PC-3 (cell line): ENCODE measurements at regions not wholly inside any gene's neighbourhood (a gene's known extent, or its start where the extent isn't known, plus 50 kb on each side); places are given as distances from the start of the nearest gene placed in this dataset.

ENCODE experiments used
- EZH2 ChIP-seq: fragments of 300-600 bp; sonication (generic); IDR thresholded peaks from one replicate; pipeline ENCODE4 v1.6.1; 2017; ENCODE audit warnings: antibody characterized with exemption, mild to moderate bottlenecking, low read length; ENCODE audit not compliant: unreplicated experiment
- EZH2phosphoT487 ChIP-seq: fragments of 300-600 bp; sonication (generic); IDR thresholded peaks from 2 replicates; pipeline ENCODE4 v1.6.1; 2018; ENCODE audit warnings: mild to moderate bottlenecking, antibody characterized with exemption, low read length, borderline replicate concordance
- TF ChIP-seq, protein P1 (sequence below): fragments of 300-600 bp; sonication (generic); conservative IDR thresholded peaks from 2 replicates; pipeline ENCODE4 v1.5.1; 2017; ENCODE audit warnings: antibody characterized with exemption, low read depth, mild to moderate bottlenecking, low read length

DNA sequence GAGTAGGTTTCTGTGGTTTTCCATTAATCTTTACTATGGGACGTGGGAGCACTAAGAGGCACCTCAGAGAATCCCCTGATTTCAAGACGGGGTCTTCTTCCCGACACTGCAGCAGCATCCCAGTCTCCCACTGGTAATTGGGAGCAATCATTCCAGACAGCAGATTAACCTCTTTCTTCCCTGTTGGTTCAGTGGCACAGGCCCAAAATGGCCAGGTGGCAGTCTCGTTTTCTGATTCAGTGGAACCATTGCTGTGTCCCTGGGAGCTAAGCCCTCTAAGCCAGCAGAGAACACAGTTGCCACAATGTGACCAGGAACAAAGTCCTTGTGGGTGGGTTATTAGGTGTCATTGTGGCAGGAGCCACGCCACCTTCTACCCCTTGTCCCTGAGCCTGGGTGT lies 342.1 kb downstream of the MATN1 start:
- TF ChIP-seq, protein P1, sequence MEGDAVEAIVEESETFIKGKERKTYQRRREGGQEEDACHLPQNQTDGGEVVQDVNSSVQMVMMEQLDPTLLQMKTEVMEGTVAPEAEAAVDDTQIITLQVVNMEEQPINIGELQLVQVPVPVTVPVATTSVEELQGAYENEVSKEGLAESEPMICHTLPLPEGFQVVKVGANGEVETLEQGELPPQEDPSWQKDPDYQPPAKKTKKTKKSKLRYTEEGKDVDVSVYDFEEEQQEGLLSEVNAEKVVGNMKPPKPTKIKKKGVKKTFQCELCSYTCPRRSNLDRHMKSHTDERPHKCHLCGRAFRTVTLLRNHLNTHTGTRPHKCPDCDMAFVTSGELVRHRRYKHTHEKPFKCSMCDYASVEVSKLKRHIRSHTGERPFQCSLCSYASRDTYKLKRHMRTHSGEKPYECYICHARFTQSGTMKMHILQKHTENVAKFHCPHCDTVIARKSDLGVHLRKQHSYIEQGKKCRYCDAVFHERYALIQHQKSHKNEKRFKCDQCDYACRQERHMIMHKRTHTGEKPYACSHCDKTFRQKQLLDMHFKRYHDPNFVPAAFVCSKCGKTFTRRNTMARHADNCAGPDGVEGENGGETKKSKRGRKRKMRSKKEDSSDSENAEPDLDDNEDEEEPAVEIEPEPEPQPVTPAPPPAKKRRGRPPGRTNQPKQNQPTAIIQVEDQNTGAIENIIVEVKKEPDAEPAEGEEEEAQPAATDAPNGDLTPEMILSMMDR, result no peak
- TF ChIP-seq EZH2, result no peak
- no peak for TF ChIP-seq EZH2phosphoT487
